Upper lobe of right lung (tissue), 1 donor: ENCODE measurements at regions not wholly inside any gene's neighbourhood (a gene's known extent, or its start where the extent isn't known, plus 50 kb on each side); places are given as distances from the start of the nearest gene placed in this dataset.
"Not testable (repeated sequence)": the region's sequence is repeated elsewhere in the genome, so short reads cannot be mapped to it uniquely, and the experiment has no call there.

Source experiments
- ATAC-seq: fragments of 200-7000 bp; cut with Tn5 transposase; one replicate; pipeline ENCODE4 v1.9.1; 2020; ENCODE audit warnings: mild to moderate bottlenecking, moderate library complexity
- DNase-seq: peaks from one replicate; pipeline ENCODE4 v3.0.0-alpha.2; 2020
- H3K27ac ChIP-seq: fragments of 200-600 bp; one replicate; pipeline ENCODE4 v1.8.0; 2022
- H3K27me3 ChIP-seq: fragments of 200-600 bp; one replicate; pipeline ENCODE4 v1.8.0; 2022; ENCODE audit warnings: mild to moderate bottlenecking
- H3K36me3 ChIP-seq: fragments of 200-600 bp; one replicate; pipeline ENCODE4 v1.8.0; 2022
- H3K4me1 ChIP-seq: fragments of 200-600 bp; one replicate; pipeline ENCODE4 v1.8.0; 2022
- H3K4me3 ChIP-seq: fragments of 200-600 bp; one replicate; pipeline ENCODE4 v1.8.0; 2022; ENCODE audit warnings: mild to moderate bottlenecking
- H3K9me3 ChIP-seq: fragments of 200-600 bp; one replicate; pipeline ENCODE4 v1.8.0; 2022
- intact Hi-C: fragments of 100-400 bp; cut with DNase I; formaldehyde crosslinking; loops from one replicate; pipeline ENCODE4 v1.11.0; 2022
- TF ChIP-seq, protein P1 (sequence below): fragments of 200-600 bp; IDR thresholded peaks from one replicate; pipeline ENCODE4 v1.8.0; 2022; ENCODE audit warnings: antibody characterized with exemption
- donor health status: DM: no; HTN: yes; CAD: no; lungs with severe emphysema.

DNA sequence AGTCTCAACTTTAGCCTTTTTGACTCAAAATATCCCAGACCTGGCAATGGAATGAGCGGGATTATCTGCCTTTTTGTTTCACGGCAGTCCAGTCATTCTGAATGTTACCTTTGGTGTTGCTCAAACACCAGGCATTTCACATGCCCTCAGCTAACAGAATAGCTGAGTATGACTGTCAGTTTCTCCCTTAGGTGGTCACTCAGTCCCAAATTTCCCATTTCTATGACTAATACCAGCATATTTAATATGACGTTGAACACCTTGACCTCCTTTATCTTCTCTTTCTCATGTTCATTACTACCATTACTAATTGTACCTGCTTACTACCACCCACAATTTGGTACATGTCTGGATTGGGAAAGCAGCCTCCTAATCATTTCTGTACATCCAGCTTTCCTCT, 65.2 kb downstream of the EDN1 start:
- ATAC-seq: no peak
- peak overlapping the region; percentile 9 for H3K27ac ChIP-seq
- no peaks in the 10 kb centered on the region for H3K36me3 ChIP-seq
- no peaks in the 10 kb centered on the region for H3K27me3 ChIP-seq
- H3K9me3 ChIP-seq: peaks cover 11% of the 10 kb centered on the region
- DNase-seq: no peak
- intact Hi-C loops: no loop called here
- no peak overlapping the region for H3K4me3 ChIP-seq
- TF ChIP-seq, protein P1, sequence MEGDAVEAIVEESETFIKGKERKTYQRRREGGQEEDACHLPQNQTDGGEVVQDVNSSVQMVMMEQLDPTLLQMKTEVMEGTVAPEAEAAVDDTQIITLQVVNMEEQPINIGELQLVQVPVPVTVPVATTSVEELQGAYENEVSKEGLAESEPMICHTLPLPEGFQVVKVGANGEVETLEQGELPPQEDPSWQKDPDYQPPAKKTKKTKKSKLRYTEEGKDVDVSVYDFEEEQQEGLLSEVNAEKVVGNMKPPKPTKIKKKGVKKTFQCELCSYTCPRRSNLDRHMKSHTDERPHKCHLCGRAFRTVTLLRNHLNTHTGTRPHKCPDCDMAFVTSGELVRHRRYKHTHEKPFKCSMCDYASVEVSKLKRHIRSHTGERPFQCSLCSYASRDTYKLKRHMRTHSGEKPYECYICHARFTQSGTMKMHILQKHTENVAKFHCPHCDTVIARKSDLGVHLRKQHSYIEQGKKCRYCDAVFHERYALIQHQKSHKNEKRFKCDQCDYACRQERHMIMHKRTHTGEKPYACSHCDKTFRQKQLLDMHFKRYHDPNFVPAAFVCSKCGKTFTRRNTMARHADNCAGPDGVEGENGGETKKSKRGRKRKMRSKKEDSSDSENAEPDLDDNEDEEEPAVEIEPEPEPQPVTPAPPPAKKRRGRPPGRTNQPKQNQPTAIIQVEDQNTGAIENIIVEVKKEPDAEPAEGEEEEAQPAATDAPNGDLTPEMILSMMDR: no peak
- peaks cover 9% of the 10 kb centered on the region for H3K4me1 ChIP-seq

DNA sequence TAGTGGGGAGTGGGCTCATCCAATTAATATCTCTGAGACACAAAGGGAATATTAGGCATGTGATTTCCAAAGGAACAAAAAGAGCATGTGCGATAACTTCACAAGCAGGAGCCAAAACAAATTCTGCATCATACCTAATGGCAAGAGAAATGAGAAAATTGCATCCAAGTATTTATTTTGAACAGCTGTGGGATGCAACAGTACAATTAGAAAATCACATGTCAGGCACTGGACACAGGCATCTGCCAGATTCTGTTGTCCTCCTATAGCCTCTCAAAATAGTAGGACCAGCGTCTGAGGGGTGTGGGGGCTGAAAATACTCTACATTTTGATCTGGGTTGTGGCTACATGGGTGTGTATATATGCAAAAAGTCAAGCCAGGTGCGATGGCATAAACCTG, 66.3 kb downstream of the EDN1 start:
- Histone ChIP-seq H3K27me3 (no peaks in the 10 kb centered on the region), H3K4me3 (no peak overlapping the region), H3K4me1 (peaks cover 9% of the 10 kb centered on the region), H3K9me3 (peaks cover 10% of the 10 kb centered on the region), H3K36me3 (no peaks in the 10 kb centered on the region), H3K27ac (no peak overlapping the region)
- intact Hi-C loops: no loop called here
- DNase-seq: no peak
- TF ChIP-seq, protein P1: no peak
- no peak for ATAC-seq

DNA sequence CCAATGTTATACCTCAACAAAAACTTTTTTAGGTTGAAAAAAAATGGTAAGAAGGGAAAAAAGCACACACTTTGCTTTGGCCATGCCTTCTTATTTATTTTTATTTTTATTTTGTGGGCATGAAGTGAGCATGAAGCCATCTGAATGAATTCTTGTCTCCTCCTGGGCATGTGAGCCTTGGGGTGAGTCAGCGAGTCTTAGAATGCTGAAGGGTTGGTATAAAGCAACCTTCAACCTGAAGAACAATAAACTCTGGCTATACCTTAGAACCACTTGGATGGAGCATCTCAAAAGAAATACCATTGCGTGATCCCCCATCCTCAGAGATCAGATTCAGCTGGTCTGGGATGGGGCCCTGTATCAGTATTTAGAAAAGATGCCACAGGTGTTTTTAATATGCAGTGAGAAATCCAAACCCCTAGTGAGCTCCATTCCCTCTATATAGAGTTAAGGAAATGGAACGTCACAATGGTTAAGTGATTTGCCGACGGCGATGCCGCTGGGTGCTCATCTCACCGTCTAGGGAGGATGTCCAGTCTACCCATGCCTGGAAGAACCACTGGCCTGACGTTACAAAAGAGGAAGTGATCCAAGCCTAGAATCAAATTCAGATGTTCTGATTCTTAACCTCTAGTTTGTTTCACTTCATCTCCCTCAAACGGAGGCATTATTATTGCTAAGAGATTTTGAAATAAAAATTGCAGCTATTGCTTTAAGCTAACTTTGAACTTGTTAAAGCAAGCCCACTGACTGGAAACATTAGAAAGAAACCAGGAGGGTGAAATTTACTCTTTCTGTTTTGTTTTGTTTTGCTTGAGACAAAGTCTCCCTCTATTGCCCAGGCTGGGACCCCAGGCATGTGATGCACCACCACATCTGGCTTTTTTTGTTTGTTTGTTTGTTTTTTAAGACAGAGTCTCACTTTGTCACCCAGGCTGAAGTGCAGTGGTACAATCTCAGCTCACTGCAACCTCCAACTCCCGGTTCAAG, 67.1 kb downstream of the EDN1 start:
- no peaks in the 10 kb centered on the region for H3K27me3 ChIP-seq
- H3K27ac ChIP-seq: no peak overlapping the region
- no peaks in the 10 kb centered on the region for H3K36me3 ChIP-seq
- TF ChIP-seq, protein P1: no peak
- peaks cover 9% of the 10 kb centered on the region for H3K4me1 ChIP-seq
- intact Hi-C loops: no loop called here
- no peak overlapping the region for H3K4me3 ChIP-seq
- DNase-seq (no peak), ATAC-seq (peak; percentile 54)
- H3K9me3 ChIP-seq: peaks cover 2% of the 10 kb centered on the region

DNA sequence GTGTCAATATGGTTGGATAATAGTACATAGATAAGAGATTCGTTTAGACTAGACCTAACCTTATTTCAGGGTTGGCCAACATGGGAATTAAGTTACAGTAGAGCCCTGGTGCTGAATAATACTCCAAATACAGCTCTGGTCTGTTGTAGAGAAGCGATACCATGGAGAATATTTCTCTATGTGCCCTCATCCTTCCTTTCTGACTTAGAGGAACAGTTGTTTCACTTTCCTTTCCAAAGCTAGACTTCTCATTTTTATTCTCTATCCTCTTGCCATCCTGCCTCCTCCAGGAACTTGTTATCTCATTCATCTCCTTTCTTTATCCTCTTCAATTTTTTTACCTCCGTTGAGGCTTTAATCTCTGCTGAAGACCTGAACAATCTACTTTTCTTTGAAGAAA, 68.9 kb downstream of the EDN1 start:
- ATAC-seq (peak; percentile 10), DNase-seq (no peak)
- Histone ChIP-seq H3K4me3 (no peak overlapping the region), H3K27me3 (no peaks in the 10 kb centered on the region), H3K9me3 (no peaks in the 10 kb centered on the region), H3K27ac (no peak overlapping the region), H3K36me3 (no peaks in the 10 kb centered on the region), H3K4me1 (peaks cover 9% of the 10 kb centered on the region)
- intact Hi-C loops: no loop called here
- TF ChIP-seq, protein P1: no peak

DNA sequence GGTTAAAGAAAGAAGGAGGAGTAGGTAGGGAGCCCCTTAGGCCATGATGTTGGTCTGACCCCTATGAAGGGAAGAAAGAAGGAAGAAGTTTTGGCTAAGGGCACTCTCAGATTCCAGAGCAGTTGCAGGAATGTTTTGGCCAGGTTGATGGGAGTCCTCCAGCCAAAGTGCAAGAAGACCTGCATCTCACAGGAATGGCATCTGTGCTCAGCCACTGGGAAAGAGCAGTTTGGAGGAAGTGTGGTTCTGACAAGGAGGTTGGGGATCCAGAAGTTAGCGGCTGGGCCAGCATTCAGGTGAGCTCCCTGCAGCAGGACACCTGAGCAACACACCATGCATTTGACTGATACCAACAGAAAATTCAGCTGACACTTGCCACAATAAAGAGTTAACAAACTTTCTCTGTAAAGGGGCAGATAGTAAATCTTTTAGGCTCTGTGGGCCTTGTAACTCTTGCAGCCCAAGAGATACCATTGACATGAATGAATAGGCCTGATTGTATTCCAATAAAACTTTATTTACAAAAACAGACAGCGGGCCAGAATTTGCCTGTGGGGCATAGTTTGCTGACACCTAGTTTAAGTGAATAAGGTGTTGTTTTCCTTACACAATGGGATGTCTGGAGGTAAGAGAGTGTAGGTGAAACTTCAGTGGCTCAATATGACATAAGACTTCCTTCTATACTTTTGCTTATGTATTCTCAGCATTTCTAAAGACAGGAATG, 71.0 kb downstream of the EDN1 start:
- ATAC-seq: no peak
- Histone ChIP-seq H3K27me3 (no peaks in the 10 kb centered on the region), H3K4me3 (no peak overlapping the region), H3K9me3 (no peaks in the 10 kb centered on the region), H3K4me1 (no peaks in the 10 kb centered on the region), H3K36me3 (no peaks in the 10 kb centered on the region), H3K27ac (no peak overlapping the region)
- TF ChIP-seq, protein P1: no peak
- intact Hi-C loops: no loop called here
- DNase-seq: no peak

DNA sequence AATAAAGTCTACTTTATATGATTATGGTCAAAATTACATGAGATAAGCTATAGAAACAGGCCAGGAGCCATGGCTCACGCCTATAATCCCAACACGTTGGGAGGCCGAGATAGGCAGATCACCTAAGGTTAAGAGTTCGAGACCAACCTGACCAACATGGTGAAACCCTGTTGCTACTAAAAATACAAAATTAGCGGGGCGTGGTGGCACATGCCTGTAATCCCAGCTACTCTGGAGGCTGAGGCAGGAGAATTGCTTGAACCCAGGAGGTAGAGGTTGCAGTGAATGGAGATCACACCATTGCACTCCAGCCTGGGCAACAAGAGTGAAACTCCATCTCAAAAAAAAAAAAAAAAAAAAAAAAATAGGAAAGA, 73.1 kb downstream of the EDN1 start:
- H3K36me3 ChIP-seq, H3K4me3 ChIP-seq, H3K27me3 ChIP-seq, DNase-seq, H3K9me3 ChIP-seq, intact Hi-C loops, H3K27ac ChIP-seq, H3K4me1 ChIP-seq, ATAC-seq: not testable (repeated sequence)
